ENCODE measurements at regions not wholly inside any gene's neighbourhood (a gene's known extent, or its start where the extent isn't known, plus 50 kb on each side); places are given as distances from the start of the nearest gene placed in this dataset.
"Not testable (repeated sequence)": the region's sequence is repeated elsewhere in the genome, so short reads cannot be mapped to it uniquely, and the experiment has no call there.

GRCh38 chr18:14382666-14383065, 160.7 kb downstream of the POTEC start:
- not testable (repeated sequence) for TF ChIP-seq NFXL1 (CRISPR knock-in tag; IDR thresholded peaks at IDR 0.05); CUX1 (CRISPR knock-in tag; IDR thresholded peaks at IDR 0.05); EP300 (IDR thresholded peaks at IDR 0.05; ENCODE audit: low read length); TCF7L2 (IDR thresholded peaks at IDR 0.05; ENCODE audit: low read depth, low read length); EZH2 (IDR thresholded peaks at IDR 0.05; ENCODE audit: borderline replicate concordance, low read depth, low read length); MEF2A (IDR thresholded peaks at IDR 0.05; ENCODE audit: control insufficient read depth, low read depth, low read length); ATF7 (IDR thresholded peaks at IDR 0.05); CTCF (IDR thresholded peaks at IDR 0.05 in 2 of 3, conservative IDR thresholded peaks at IDR 0.05 in 1 of 3; ENCODE audit: insufficient read depth in 2 of 3, low read depth in 1 of 3, low read length in 3 of 3); POLR2AphosphoS5 (IDR thresholded peaks at IDR 0.05; ENCODE audit: control insufficient read depth, insufficient read depth, low read depth, low read length); RAD21 (CRISPR knock-in tag; conservative IDR thresholded peaks at IDR 0.05 in 1 of 2, IDR thresholded peaks at IDR 0.05 in 1 of 2); MECOM (CRISPR knock-in tag; IDR thresholded peaks at IDR 0.05); PHB2 (IDR thresholded peaks at IDR 0.05; ENCODE audit: low read depth); SMARCA5 (IDR thresholded peaks at IDR 0.05)

All from K562 (cell line).